Fibroblast of pulmonary artery (primary cell): ENCODE measurements at regions not wholly inside any gene's neighbourhood (a gene's known extent, or its start where the extent isn't known, plus 50 kb on each side); places are given as distances from the start of the nearest gene placed in this dataset.

Experiments used
- DNase-seq: peaks from one replicate; pipeline ENCODE4 v3.0.0-alpha.2; 2010; ENCODE audit warnings: low read depth
- H3K4me3 ChIP-seq: replicated peaks from 2 replicates; pipeline ENCODE4 v1.5.1; 2011; ENCODE audit warnings: low read depth, mild to moderate bottlenecking, control low read depth, low read length, moderate library complexity
- TF ChIP-seq, protein P1 (sequence below): IDR thresholded peaks from 2 replicates; pipeline ENCODE4 v1.5.1; 2011; ENCODE audit warnings: mild to moderate bottlenecking, control low read depth, low read length, inconsistent platforms; ENCODE audit errors: missing control alignments

DNA sequence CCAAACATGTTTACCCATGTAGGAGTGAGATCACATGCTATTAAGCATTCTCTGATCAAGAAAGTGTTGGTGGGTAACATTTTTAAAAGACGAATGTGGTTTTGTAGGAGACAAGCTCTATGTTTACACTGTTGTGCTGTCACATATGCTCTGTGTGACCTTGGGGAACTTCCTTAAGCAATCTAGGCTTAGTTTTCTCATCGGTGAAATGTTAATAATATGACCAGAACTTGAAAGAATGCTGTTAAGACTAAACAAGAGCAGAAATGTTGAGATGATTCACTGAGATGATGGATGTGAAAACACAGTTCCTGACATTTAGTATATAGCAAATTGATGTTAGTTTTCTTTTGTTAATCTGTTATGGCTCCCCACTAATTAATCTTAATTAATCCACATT is 860.9 kb upstream of the CNTNAP5 start:
- no peak overlapping the region for H3K4me3 ChIP-seq
- TF ChIP-seq, protein P1, sequence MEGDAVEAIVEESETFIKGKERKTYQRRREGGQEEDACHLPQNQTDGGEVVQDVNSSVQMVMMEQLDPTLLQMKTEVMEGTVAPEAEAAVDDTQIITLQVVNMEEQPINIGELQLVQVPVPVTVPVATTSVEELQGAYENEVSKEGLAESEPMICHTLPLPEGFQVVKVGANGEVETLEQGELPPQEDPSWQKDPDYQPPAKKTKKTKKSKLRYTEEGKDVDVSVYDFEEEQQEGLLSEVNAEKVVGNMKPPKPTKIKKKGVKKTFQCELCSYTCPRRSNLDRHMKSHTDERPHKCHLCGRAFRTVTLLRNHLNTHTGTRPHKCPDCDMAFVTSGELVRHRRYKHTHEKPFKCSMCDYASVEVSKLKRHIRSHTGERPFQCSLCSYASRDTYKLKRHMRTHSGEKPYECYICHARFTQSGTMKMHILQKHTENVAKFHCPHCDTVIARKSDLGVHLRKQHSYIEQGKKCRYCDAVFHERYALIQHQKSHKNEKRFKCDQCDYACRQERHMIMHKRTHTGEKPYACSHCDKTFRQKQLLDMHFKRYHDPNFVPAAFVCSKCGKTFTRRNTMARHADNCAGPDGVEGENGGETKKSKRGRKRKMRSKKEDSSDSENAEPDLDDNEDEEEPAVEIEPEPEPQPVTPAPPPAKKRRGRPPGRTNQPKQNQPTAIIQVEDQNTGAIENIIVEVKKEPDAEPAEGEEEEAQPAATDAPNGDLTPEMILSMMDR, result no peak
- DNase-seq, result no peak

DNA sequence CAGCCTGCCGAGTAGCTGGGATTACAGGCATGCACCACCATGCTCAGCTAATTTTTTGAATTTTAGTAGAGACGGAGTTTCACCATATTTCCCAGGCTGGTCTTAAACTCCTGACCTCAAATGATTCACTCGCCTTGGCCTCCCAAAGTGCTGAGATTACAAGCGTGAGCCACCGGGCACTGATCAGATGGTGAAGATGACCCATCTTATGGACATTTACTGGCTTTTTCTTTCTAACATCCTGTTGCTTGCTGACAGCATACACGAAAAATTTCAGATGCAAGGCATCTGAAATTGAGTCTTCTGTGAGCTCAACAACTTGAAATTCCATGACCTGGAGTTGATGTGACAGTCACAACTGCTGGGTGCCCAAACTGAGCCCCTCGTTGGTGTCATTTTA is 859.5 kb upstream of the CNTNAP5 start:
- no peak for DNase-seq
- H3K4me3 ChIP-seq, result no peak overlapping the region
- TF ChIP-seq, protein P1, result no peak

DNA sequence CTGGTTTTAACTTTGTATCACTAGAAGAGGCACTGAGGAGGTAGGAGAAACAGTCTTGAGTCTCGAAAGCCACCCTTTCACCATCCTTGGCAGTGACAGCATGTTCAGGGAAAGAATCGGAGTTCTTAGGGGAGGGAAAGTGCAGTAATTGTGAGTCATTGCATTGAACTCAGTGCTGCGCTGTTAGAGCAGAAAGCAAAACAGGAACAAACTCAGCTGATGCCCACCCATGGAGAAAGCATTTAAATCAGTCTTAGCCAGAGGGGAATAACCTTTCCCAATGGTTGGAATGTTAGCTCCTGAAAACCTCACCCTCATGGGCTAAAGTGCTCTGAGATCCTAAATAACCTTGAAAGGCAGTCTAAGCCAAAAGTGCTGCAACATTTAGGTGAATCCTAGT is 845.6 kb upstream of the CNTNAP5 start:
- no peak overlapping the region for H3K4me3 ChIP-seq
- DNase-seq, result peak; percentile 35
- TF ChIP-seq, protein P1, result no peak

DNA sequence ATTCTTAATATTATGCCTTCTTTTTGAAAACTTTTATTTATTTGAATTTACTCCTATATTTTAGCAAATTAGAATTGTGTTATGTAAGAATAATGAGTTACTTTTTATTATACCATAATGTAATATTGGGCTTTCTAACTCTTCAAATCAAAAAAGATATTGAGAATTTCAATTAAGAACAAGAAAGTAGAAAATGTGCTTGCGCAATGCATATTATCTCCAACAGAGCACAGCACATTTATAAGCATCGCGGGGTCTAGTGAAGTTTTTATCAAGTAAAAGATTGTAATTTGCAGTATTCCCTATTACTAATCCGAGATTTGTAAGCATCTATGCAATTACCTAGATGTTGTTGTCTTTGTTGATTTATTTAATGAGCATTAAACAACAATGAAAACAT is 829.1 kb upstream of the CNTNAP5 start:
- TF ChIP-seq, protein P1, result no peak
- no peak overlapping the region for H3K4me3 ChIP-seq
- no peak for DNase-seq

DNA sequence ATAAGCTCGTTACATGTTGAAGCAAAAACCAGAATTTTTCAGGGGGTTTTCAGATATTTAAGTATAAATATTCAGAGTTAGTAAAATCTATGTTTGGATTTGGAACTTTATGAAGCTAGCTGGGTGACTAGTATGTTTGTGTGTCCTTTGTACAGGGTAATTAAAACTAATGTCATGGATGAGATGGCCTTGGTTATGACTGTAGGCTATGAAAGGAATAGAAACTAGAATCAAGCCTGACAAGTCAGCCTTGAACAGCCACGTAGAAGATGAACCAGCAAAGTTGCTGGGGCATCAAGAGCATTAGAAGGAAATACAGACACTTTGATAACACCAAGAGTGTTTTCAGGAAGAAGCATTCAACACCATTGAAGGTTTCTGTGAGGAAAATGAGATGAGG is 825.1 kb upstream of the CNTNAP5 start:
- no peak overlapping the region for H3K4me3 ChIP-seq
- TF ChIP-seq, protein P1, result no peak
- DNase-seq, result no peak

DNA sequence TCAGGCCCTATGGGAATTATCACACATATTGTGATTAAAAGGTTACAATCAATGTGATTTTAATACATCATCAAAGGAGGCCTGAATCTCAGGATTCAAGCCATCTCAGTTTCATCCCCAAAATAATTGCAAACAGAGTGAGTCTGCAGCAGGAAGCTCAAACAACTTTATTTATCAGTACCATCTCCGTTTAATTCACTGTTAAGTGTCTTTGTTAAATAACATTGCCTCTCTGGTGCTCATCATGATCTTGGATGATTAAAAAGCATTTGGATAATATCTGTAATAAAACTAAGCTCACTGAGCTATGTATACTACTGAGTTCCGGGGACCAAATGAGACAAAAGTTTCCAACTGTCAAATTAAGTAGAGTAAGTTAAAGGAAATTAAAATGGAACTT is 817.8 kb upstream of the CNTNAP5 start:
- H3K4me3 ChIP-seq, result no peak overlapping the region
- TF ChIP-seq, protein P1, result no peak
- DNase-seq, result no peak

DNA sequence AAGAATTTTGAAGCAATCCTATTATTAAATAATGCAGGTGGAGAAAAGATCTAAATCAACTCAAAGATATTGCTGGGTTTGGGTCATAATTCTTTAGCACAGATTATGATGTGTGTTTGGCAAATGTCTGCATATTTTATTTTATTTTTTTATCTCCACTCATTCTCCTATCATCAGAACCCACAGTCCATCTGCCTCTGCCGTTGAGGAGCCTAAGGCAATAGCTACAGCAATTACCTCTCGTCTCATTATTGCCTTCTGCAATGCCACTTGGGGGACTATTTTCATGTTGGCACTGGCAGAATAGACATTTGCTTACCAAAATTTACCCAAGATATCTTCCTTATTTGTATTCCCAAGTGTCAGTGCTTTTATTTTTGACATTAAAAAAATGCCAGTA is 815.9 kb upstream of the CNTNAP5 start:
- TF ChIP-seq, protein P1, result no peak
- H3K4me3 ChIP-seq, result no peak overlapping the region
- no peak for DNase-seq
